Prostate gland (tissue), 2 donors: ENCODE measurements at regions not wholly inside any gene's neighbourhood (a gene's known extent, or its start where the extent isn't known, plus 50 kb on each side); places are given as distances from the start of the nearest gene placed in this dataset.

Experiments used
- DNase-seq: peaks from one replicate; pipeline ENCODE4 v3.0.0-alpha.2; 2019; ENCODE audit warnings: low spot score
- H3K27ac ChIP-seq, 2 donors: fragments of 200-600 bp; sonication (generic); 2 replicates each; pipeline ENCODE4 v1.5.1; 2017 to 2019
- H3K27me3 ChIP-seq: fragments of 200-600 bp; sonication (generic); replicated peaks from 2 replicates; pipeline ENCODE4 v1.5.1; 2019; ENCODE audit not compliant: insufficient read depth
- H3K36me3 ChIP-seq, 2 donors: fragments of 200-600 bp; sonication (generic); 1 replicate in 1 of 2; 2 replicates in 1 of 2; pipeline versions ENCODE4 v1.5.1 to v1.8.1; 2017 to 2019
- H3K4me1 ChIP-seq: fragments of 200-600 bp; sonication (generic); replicated peaks from 2 replicates; pipeline ENCODE4 v1.5.1; 2019
- H3K4me3 ChIP-seq, 2 donors: fragments of 200-600 bp; sonication (generic); 2 replicates each; pipeline ENCODE4 v1.5.1; 2017 to 2019
- H3K9me3 ChIP-seq: fragments of 200-600 bp; sonication (generic); 2 replicates; pipeline ENCODE4 v1.5.1; 2017
- CTCF ChIP-seq, 4 experiments: fragments of 200-600 bp in 2 of 4; fragments of 450-650 bp in 2 of 4; sonication (generic) in 2 of 4; IDR thresholded peaks; 1 replicate in 3 of 4; 2 replicates in 1 of 4; pipeline ENCODE4 v1.5.1; 2016 to 2019; ENCODE audit warnings: antibody characterized with exemption in 4 of 4, mild to moderate bottlenecking in 2 of 4, moderate library complexity in 2 of 4
- POLR2A ChIP-seq: fragments of 450-650 bp; IDR thresholded peaks from one replicate; pipeline ENCODE4 v1.6.1; 2016; ENCODE audit warnings: antibody characterized with exemption, mild to moderate bottlenecking
- POLR2AphosphoS5 ChIP-seq: sonication (generic); formaldehyde crosslinking; IDR thresholded peaks from one replicate; pipeline ENCODE4 v1.6.1; 2017; ENCODE audit warnings: antibody characterized with exemption
- WGBS: methylation state at CpG from one replicate; pipeline ENCODE4 v1.1.5; 2018; 5-methylcytosine and 5-hydroxymethylcytosine counted together
- intact Hi-C: fragments of 100-400 bp; cut with DNase I; formaldehyde crosslinking; loops from one replicate; pipeline ENCODE4 v1.14.2; 2022

- H3K27ac ChIP-seq, result no peak overlapping the region
- no peaks in the 10 kb centered on the region for H3K4me1 ChIP-seq
- H3K27me3 ChIP-seq, result no peaks in the 10 kb centered on the region
- 77% methylated on average over 3 of the region's 3 CpGs for WGBS
- H3K36me3 ChIP-seq, result no peaks in the 10 kb centered on the region
- no peaks in the 10 kb centered on the region for H3K9me3 ChIP-seq
- intact Hi-C loops, result no loop called here
- TF ChIP-seq POLR2AphosphoS5, result no peak
- no peak for TF ChIP-seq CTCF (IDR thresholded peaks at IDR 0.05)
- TF ChIP-seq POLR2A, result no peak
- DNase-seq, result no peak
- H3K4me3 ChIP-seq, result no peak overlapping the region
These were observed 162.0 kb downstream of the CYP26A1 start for GRCh38 chr10:93235686-93236085.

- H3K27me3 ChIP-seq, result no peaks in the 10 kb centered on the region
- TF ChIP-seq POLR2A (no peak), CTCF (IDR thresholded peaks at IDR 0.05) (no peak), POLR2AphosphoS5 (no peak)
- no peaks in the 10 kb centered on the region for H3K9me3 ChIP-seq
- intact Hi-C loops, result no loop called here
- no peak overlapping the region for H3K27ac ChIP-seq
- WGBS, result 47% methylated on average over 4 of the region's 4 CpGs
- no peak overlapping the region for H3K4me3 ChIP-seq
- H3K36me3 ChIP-seq, result no peaks in the 10 kb centered on the region
- no peak for DNase-seq
- H3K4me1 ChIP-seq, result no peaks in the 10 kb centered on the region
These were observed 162.8 kb downstream of the CYP26A1 start for GRCh38 chr10:93236393-93237040.

- 8% methylated on average over 1 of the region's 1 CpG for WGBS
- no peak for DNase-seq
- no peaks in the 10 kb centered on the region for H3K36me3 ChIP-seq
- H3K4me3 ChIP-seq, result no peak overlapping the region
- H3K27ac ChIP-seq, result no peak overlapping the region
- TF ChIP-seq POLR2A (no peak), CTCF (IDR thresholded peaks at IDR 0.05) (no peak), POLR2AphosphoS5 (no peak)
- H3K27me3 ChIP-seq, result no peaks in the 10 kb centered on the region
- H3K4me1 ChIP-seq, result no peaks in the 10 kb centered on the region
- no peaks in the 10 kb centered on the region for H3K9me3 ChIP-seq
- intact Hi-C loops, result no loop called here
These were observed 171.5 kb downstream of the CYP26A1 start for GRCh38 chr10:93245147-93245546.

GRCh38 chr10:93245779-93246178 is 172.1 kb downstream of the CYP26A1 start:
- no peaks in the 10 kb centered on the region for H3K36me3 ChIP-seq
- peak; percentile 16 for DNase-seq
- no peaks in the 10 kb centered on the region for H3K27me3 ChIP-seq
- TF ChIP-seq CTCF (IDR thresholded peaks at IDR 0.05) (no peak), POLR2AphosphoS5 (peak; percentile 14)
- 12% methylated on average over 8 of the region's 8 CpGs for WGBS
- intact Hi-C loops, result no loop called here
- no peaks in the 10 kb centered on the region for H3K9me3 ChIP-seq
- no peaks in the 10 kb centered on the region for H3K4me1 ChIP-seq
- H3K4me3 ChIP-seq, result no peak overlapping the region
- H3K27ac ChIP-seq, result no peak overlapping the region

- Histone ChIP-seq H3K4me1 (peaks cover under 1% of the 10 kb centered on the region), H3K27me3 (no peaks in the 10 kb centered on the region), H3K27ac (no peak overlapping the region), H3K4me3 (no peak overlapping the region), H3K36me3 (no peaks in the 10 kb centered on the region), H3K9me3 (no peaks in the 10 kb centered on the region)
- DNase-seq, result no peak
- intact Hi-C loops, result no loop called here
- WGBS, result 86% methylated on average over 19 of the region's 19 CpGs
- TF ChIP-seq CTCF (IDR thresholded peaks at IDR 0.05) (no peak), POLR2A (no peak), POLR2AphosphoS5 (no peak)
These were observed 175.0 kb downstream of the CYP26A1 start for GRCh38 chr10:93248583-93249227.
